ENCODE measurements at regions not wholly inside any gene's neighbourhood (a gene's known extent, or its start where the extent isn't known, plus 50 kb on each side); places are given as distances from the start of the nearest gene placed in this dataset.

- ChIA-PET CTCF (ENCODE audit: low intra/inter-chr PET ratio, low total read pairs) (no interaction called here), POLR2A (no interaction called here)
- ATAC-seq (no peak), DNase-seq (ENCODE audit: low spot score) (no peak), FAIRE-seq (no peak)
- Histone ChIP-seq H2AFZ (ENCODE audit: low read length) (no peak overlapping the region), H3K27ac (ENCODE audit: extremely low read length, insufficient read depth, low read length) (no peak overlapping the region), H3K4me2 (ENCODE audit: low read depth, low read length) (no peak overlapping the region), H3K9me3 (ENCODE audit: low read length) (no peaks in the 10 kb centered on the region), H3K27me3 (ENCODE audit: control insufficient read depth in 1 of 2, insufficient read depth in 2 of 2, low read length in 2 of 2) (peaks cover 0 to 14% of the 10 kb centered on the region in 2 experiments; a peak in 1 of 5 replicates), H3K4me1 (ENCODE audit: insufficient read depth, low read length) (no peaks in the 10 kb centered on the region), H3K79me2 (ENCODE audit: insufficient read depth, low read length) (no peaks in the 10 kb centered on the region), H3K36me3 (replicated peaks in 1 of 2; ENCODE audit: control insufficient read depth in 1 of 2, insufficient read depth in 2 of 2, low read length in 2 of 2) (no peaks in the 10 kb centered on the region), H3K9ac (ENCODE audit: insufficient read depth, low read depth, low read length) (no peak overlapping the region), H4K20me1 (ENCODE audit: insufficient read depth, low read length) (no peaks in the 10 kb centered on the region), H3K4me3 (replicated peaks in 1 of 3; ENCODE audit: insufficient read depth in 1 of 3, low read depth in 2 of 3, low read length in 3 of 3) (no peak overlapping the region)
- BruUV-seq (replicated peaks): no TSS peak
- in situ Hi-C loops (cut with HindIII; ENCODE audit: extremely low pct_ligation_motif_present, low pct_unique_long_range_greater_than_20kb) (no loop called here), intact Hi-C loops (cut with micrococcal nuclease; ENCODE audit: unreplicated experiment) (no loop called here)
- WGBS (ENCODE audit: low lambda C conversion rate): 16% methylated on average over 12 of the region's 12 CpGs
- TF ChIP-seq NFIB (CRISPR knock-in tag; IDR thresholded peaks at IDR 0.05; ENCODE audit: borderline replicate concordance) (no peak), NCOA1 (CRISPR knock-in tag; IDR thresholded peaks at IDR 0.05) (no peak), ZFYVE20 (CRISPR knock-in tag; IDR thresholded peaks at IDR 0.05; ENCODE audit: borderline replicate concordance, low read depth) (no peak), ZNF317 (CRISPR knock-in tag; IDR thresholded peaks at IDR 0.05) (no peak), CEBPB (IDR thresholded peaks at IDR 0.05; ENCODE audit: borderline replicate concordance, low read depth, low read length) (no peak), DNMT3B (CRISPR knock-in tag; conservative IDR thresholded peaks at IDR 0.05) (no peak), ZNF510 (CRISPR knock-in tag; IDR thresholded peaks at IDR 0.05; ENCODE audit: low read depth) (no peak), ZNF556 (CRISPR knock-in tag; IDR thresholded peaks at IDR 0.05; ENCODE audit: borderline replicate concordance) (no peak), HNRNPK (IDR thresholded peaks at IDR 0.05; ENCODE audit: low read depth, low read length, poor library complexity, severe bottlenecking) (no peak), ELF3 (CRISPR knock-in tag; IDR thresholded peaks at IDR 0.05) (no peak), RFX1 (IDR thresholded peaks at IDR 0.05) (no peak), ZNF580 (CRISPR knock-in tag; IDR thresholded peaks at IDR 0.05; ENCODE audit: borderline replicate concordance, low read depth) (no peak), NFE2L2 (IDR thresholded peaks at IDR 0.05; ENCODE audit: low read length) (no peak), ZNF20 (CRISPR knock-in tag; IDR thresholded peaks at IDR 0.05) (no peak), PRDM15 (CRISPR knock-in tag; IDR thresholded peaks at IDR 0.05) (no peak)
- TF ChIP-seq, protein P1, sequence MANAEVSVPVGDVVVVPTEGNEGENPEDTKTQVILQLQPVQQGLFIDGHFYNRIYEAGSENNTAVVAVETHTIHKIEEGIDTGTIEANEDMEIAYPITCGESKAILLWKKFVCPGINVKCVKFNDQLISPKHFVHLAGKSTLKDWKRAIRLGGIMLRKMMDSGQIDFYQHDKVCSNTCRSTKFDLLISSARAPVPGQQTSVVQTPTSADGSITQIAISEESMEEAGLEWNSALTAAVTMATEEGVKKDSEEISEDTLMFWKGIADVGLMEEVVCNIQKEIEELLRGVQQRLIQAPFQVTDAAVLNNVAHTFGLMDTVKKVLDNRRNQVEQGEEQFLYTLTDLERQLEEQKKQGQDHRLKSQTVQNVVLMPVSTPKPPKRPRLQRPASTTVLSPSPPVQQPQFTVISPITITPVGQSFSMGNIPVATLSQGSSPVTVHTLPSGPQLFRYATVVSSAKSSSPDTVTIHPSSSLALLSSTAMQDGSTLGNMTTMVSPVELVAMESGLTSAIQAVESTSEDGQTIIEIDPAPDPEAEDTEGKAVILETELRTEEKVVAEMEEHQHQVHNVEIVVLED (CRISPR knock-in tag; IDR thresholded peaks at IDR 0.05; ENCODE audit: borderline replicate concordance): no peak
Measured at GRCh38 chr10:128897401-128898129, 569.5 kb upstream of the MGMT start.

All from HepG2 (cell line).